GM12874 (cell line): ENCODE measurements at regions not wholly inside any gene's neighbourhood (a gene's known extent, or its start where the extent isn't known, plus 50 kb on each side); places are given as distances from the start of the nearest gene placed in this dataset.

ENCODE experiments used
- TF ChIP-seq, protein P1 (sequence below): IDR thresholded peaks from 2 replicates; pipeline ENCODE4 v1.5.1; 2011; ENCODE audit warnings: low read depth, mild to moderate bottlenecking, control low read depth, low read length, moderate library complexity; ENCODE audit not compliant: insufficient read depth

DNA sequence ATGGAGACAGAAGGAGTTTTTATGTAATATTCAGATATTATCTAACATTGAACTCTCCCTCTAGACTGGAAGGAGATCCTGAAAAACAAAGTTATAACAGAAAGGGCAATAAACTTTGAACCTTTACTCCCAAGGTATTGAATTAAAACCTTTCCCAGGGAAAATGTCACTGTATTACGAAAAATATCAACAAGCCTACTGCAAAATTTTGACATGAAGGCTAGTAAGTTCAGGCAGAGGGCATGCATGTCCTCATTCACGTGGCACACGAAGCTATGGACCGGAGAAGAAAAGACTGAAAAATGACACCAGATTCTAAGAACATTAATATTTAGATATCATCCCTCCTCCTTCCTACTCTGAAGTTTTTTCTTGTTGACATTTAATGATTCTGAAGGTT lies 638.8 kb downstream of the LRRC70 start:
- TF ChIP-seq, protein P1, sequence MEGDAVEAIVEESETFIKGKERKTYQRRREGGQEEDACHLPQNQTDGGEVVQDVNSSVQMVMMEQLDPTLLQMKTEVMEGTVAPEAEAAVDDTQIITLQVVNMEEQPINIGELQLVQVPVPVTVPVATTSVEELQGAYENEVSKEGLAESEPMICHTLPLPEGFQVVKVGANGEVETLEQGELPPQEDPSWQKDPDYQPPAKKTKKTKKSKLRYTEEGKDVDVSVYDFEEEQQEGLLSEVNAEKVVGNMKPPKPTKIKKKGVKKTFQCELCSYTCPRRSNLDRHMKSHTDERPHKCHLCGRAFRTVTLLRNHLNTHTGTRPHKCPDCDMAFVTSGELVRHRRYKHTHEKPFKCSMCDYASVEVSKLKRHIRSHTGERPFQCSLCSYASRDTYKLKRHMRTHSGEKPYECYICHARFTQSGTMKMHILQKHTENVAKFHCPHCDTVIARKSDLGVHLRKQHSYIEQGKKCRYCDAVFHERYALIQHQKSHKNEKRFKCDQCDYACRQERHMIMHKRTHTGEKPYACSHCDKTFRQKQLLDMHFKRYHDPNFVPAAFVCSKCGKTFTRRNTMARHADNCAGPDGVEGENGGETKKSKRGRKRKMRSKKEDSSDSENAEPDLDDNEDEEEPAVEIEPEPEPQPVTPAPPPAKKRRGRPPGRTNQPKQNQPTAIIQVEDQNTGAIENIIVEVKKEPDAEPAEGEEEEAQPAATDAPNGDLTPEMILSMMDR = no peak

DNA sequence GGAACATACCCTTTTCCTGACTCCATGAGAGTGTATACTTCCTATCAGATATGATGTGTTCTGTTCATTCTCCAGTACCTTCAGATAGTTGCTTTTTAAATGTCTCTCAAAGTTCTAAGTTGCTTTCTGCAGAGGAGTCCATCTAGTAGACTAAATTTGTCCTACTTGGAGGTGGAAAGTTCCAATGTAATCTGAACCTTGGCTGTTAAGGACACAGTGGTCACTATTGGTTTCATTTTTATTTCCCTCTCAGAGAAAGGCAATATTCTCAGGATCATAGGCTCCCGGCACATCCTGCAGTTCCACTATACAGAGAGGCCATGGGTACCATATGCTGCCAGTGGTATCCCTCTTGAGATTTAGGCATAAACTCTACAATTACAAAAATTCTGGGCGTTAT lies 634.6 kb downstream of the LRRC70 start:
- TF ChIP-seq, protein P1 = no peak

DNA sequence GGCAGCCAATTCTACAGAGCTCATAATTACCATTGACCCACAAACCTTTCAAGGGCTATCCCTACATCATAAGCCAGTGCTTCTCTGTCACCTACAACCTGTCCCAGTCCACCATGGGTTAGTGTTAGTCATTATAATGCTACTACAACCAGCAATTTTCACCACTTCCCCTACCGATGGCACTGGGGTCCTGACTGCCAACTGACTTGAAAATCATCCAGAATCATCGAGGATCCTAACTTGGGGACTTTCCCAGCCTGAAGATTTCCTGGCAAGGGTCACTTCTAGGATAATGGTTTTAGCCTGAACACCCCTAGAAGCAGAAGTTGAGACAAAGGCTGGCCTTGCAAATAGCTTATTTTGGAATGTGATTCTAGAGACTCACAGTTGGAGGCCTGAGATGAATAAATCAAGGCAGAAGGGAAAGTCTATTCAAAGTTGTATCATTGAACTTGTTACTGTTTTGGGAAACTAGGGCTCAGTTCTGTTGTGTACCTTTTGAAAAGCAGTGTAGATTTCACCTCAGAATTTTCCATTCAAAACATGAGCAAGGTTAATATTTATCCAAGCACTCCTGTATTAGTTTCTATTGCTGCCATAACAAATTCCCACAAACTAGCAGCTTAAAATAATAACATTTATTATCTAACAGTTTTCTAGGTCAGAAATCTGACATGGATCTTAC lies 633.0 kb downstream of the LRRC70 start:
- TF ChIP-seq, protein P1 = no peak

- TF ChIP-seq, protein P1 = no peak
Measured at GRCh38 chr5:63205976-63206375, 627.4 kb downstream of the LRRC70 start.

- TF ChIP-seq, protein P1 = no peak
Measured at GRCh38 chr5:63201738-63202137, 623.1 kb downstream of the LRRC70 start.

DNA sequence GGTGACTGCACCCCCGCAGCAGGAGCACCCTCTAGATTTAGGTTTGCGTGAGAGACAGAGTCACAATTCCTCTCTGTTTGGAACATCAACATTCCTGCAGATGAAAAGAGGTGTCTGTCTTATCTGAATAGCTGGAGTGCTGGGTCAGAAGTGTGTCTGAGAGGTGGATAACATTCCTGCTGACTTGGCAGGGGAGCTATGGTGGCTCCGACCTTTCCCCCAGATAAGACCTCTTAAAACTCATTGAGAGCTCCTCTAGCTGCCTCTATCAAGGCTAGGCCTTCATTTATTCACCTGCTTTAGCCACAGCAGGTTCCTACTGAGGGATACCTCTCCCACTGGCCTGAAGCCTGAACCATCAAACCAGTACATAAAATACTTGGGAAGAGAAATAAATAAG lies 615.5 kb downstream of the LRRC70 start:
- TF ChIP-seq, protein P1 = no peak

- TF ChIP-seq, protein P1 = no peak
Measured at GRCh38 chr5:63175850-63176249, 597.2 kb downstream of the LRRC70 start.

DNA sequence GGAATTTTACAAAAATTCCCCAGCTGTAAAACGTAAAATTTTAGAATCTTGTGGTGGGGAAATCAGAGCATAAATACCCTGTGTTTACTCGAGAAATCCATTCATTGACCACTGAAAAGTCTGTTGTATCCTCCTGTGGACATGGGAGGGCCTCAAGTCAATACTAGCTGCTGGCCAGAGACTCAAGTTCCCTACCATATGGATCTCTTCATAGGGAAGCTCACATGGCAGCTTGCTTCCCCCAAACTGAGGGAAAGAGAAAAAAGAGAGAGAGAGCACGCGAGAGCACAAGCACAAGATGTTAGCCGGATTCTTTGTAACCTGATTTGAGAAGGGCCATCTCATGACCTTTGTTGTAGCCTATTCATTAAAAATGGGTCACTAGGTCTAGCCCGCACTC lies 591.9 kb downstream of the LRRC70 start:
- TF ChIP-seq, protein P1 = no peak
